Kidney (tissue), 13 donors: ENCODE measurements at regions not wholly inside any gene's neighbourhood (a gene's known extent, or its start where the extent isn't known, plus 50 kb on each side); places are given as distances from the start of the nearest gene placed in this dataset.
A peak's percentile ranks its signal among the peaks of the same experiment; 100 is the strongest.

ENCODE experiments used
- DNase-seq, 5 donors: peaks; one replicate each; pipeline ENCODE4 v3.0.0-alpha.2; 2013 to 2020
- FAIRE-seq: peaks from 2 replicates; lab custom pipeline; 2012; peaks lifted over from hg19 to GRCh38; lab: Jason Lieb, UNC
- H3K27ac ChIP-seq, 2 donors: one replicate each; pipeline ENCODE4 v1.7.0; 2013; ENCODE audit warnings: low read depth in 2 of 2, low read length in 2 of 2, inconsistent platforms in 1 of 2
- H3K27me3 ChIP-seq: one replicate; pipeline ENCODE4 v1.7.1; 2013; ENCODE audit warnings: low read length, inconsistent platforms; ENCODE audit not compliant: control insufficient read depth, insufficient read depth
- H3K36me3 ChIP-seq, 3 donors: one replicate each; pipeline versions ENCODE4 v1.7.0 to v1.7.1; 2013; ENCODE audit warnings: low read length in 3 of 3, control low read depth in 1 of 3, inconsistent platforms in 1 of 3; ENCODE audit not compliant: insufficient read depth in 3 of 3, control insufficient read depth in 2 of 3
- H3K4me1 ChIP-seq, 3 donors: one replicate each; pipeline versions ENCODE4 v1.7.0 to v1.7.1; 2013; ENCODE audit warnings: low read length in 3 of 3, inconsistent platforms in 1 of 3, low read depth in 1 of 3; ENCODE audit not compliant: control insufficient read depth in 2 of 3, insufficient read depth in 2 of 3
- H3K4me3 ChIP-seq, 3 donors: one replicate each; pipeline versions ENCODE4 v1.7.0 to v1.8.1; 2013; ENCODE audit warnings: low read length in 3 of 3, control low read depth in 1 of 3, inconsistent platforms in 1 of 3
- H3K9ac ChIP-seq, 3 donors: one replicate each; pipeline versions ENCODE4 v1.7.0 to v1.7.1; 2013; ENCODE audit warnings: low read length in 3 of 3, control low read depth in 1 of 3, inconsistent platforms in 1 of 3
- H3K9me3 ChIP-seq, 3 donors: one replicate each; pipeline versions ENCODE4 v1.7.0 to v1.7.1; 2013; ENCODE audit warnings: low read length in 3 of 3, control low read depth in 1 of 3, inconsistent platforms in 1 of 3; ENCODE audit not compliant: control insufficient read depth in 2 of 3, insufficient read depth in 1 of 3
- CTCF ChIP-seq: IDR thresholded peaks from 3 replicates; pipeline ENCODE4 v1.5.1; 2012; ENCODE audit warnings: mild to moderate bottlenecking, moderate library complexity, borderline replicate concordance; ENCODE audit not compliant: insufficient read depth; ENCODE audit errors: extremely low read depth
- intact Hi-C: fragments of 100-400 bp; cut with DNase I; formaldehyde crosslinking; loops from one replicate; pipeline ENCODE4 v1.11.1; 2022
- donor health status: control.
- donor health status: control.
- donor health status: control.
- donor health status: control.
- donor health status: control.
- donor health status: DM: yes; HTN: yes; CAD: no.
- donor health status: Normal renal cell carcinoma (clear cell type).

- Histone ChIP-seq H3K4me1 (peaks cover 0 to 13% (median 4%) of the 10 kb centered on the region in 3 donors), H3K9ac (no peak overlapping the region), H3K27ac (no peak overlapping the region), H3K9me3 (no peaks in the 10 kb centered on the region), H3K27me3 (no peaks in the 10 kb centered on the region), H3K36me3 (no peaks in the 10 kb centered on the region), H3K4me3 (no peak overlapping the region)
- DNase-seq, result peak in 2 of 5 donors; percentile 10 to 46
- FAIRE-seq, result no peak
- intact Hi-C loops, result no loop called here
- no peak for TF ChIP-seq CTCF
Observed at GRCh38 chr2:239792405-239793084, 232.6 kb downstream of the NDUFA10 start.

- Histone ChIP-seq H3K27me3 (no peaks in the 10 kb centered on the region), H3K4me1 (peaks cover 0 to 14% (median 4%) of the 10 kb centered on the region in 3 donors), H3K9me3 (no peaks in the 10 kb centered on the region), H3K9ac (no peak overlapping the region), H3K4me3 (no peak overlapping the region), H3K36me3 (no peaks in the 10 kb centered on the region), H3K27ac (no peak overlapping the region)
- TF ChIP-seq CTCF, result no peak
- intact Hi-C loops, result no loop called here
- FAIRE-seq, result no peak
- DNase-seq, result peak in 2 of 5 donors; percentile 12 to 34
Observed at GRCh38 chr2:239791526-239792404, 233.4 kb downstream of the NDUFA10 start.

- Histone ChIP-seq H3K9me3 (peaks cover 0 to 4% (median 0%) of the 10 kb centered on the region in 3 donors), H3K4me3 (no peak overlapping the region), H3K36me3 (no peaks in the 10 kb centered on the region), H3K27me3 (no peaks in the 10 kb centered on the region), H3K4me1 (peaks cover 0 to 14% (median 4%) of the 10 kb centered on the region in 3 donors), H3K9ac (no peak overlapping the region), H3K27ac (no peak overlapping the region)
- intact Hi-C loops, result no loop called here
- no peak for TF ChIP-seq CTCF
- DNase-seq (peak in 2 of 5 donors; percentile 7 to 25), FAIRE-seq (no peak)
Observed at GRCh38 chr2:239790721-239791120, 234.4 kb downstream of the NDUFA10 start.
